ENCODE measurements at regions not wholly inside any gene's neighbourhood (a gene's known extent, or its start where the extent isn't known, plus 50 kb on each side); places are given as distances from the start of the nearest gene placed in this dataset.

- Histone ChIP-seq H3K4me1 (no peaks in the 10 kb centered on the region), H3K4me3 (no peak overlapping the region), H3K36me3 (no peaks in the 10 kb centered on the region), H3K27me3 (ENCODE audit: low read depth) (no peaks in the 10 kb centered on the region), H3K9me3 (no peaks in the 10 kb centered on the region), H3K27ac (no peak overlapping the region)
- no peak for ATAC-seq
- no peak for TF ChIP-seq CTCF (IDR thresholded peaks at IDR 0.05)
- intact Hi-C loops (cut with DNase I), result no loop called here
- no peak for DNase-seq
These were observed 217.8 kb downstream of the CHD9NB start for GRCh38 chr16:52834736-52835465.

DNA sequence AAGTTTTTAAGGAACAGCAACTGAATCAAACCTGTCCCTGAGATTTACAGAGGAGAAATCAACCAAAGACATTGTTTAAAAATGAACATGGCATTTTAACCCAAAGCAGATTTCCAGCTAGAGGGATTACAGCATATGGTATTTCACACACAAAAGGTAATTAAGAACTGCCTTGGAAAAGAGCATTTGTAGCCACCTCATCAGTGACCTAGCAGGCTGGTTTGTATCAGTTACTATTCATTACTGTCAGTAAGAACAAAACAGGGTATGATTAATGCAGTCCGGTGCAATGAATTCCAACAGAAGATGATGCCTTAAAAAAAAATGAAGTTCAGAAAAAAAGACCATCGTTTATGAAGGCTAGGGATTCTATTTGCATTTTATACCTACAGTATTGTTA is 219.9 kb downstream of the CHD9NB start:
- no peaks in the 10 kb centered on the region for H3K4me1 ChIP-seq
- no peaks in the 10 kb centered on the region for H3K27me3 ChIP-seq (ENCODE audit: low read depth)
- H3K9me3 ChIP-seq, result no peaks in the 10 kb centered on the region
- DNase-seq (no peak), ATAC-seq (no peak)
- no peak for TF ChIP-seq CTCF (IDR thresholded peaks at IDR 0.05)
- intact Hi-C loops (cut with DNase I), result no loop called here
- H3K4me3 ChIP-seq, result no peak overlapping the region
- H3K36me3 ChIP-seq, result no peaks in the 10 kb centered on the region
- no peak overlapping the region for H3K27ac ChIP-seq

DNA sequence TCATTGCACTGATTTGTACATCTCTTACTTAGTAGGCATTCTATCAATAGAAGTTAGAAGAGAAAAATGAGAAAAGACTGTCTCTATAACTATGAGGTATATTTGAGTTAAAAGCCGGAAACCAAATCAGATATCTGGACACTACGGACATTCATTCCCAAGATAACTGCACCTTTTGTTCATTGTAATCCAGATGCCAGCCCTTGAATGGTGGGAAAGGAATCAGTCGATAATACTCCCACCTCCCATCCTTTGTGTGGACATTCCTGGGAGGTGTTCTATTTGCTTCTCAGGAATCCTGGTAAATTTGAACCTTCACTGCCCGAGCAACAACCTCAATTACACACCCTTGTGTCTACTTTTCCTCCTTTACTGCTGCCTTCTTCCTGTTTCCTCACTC is 225.2 kb downstream of the CHD9NB start:
- no peak for TF ChIP-seq CTCF (IDR thresholded peaks at IDR 0.05)

GRCh38 chr16:52825892-52826291 is 226.8 kb downstream of the CHD9NB start:
- Histone ChIP-seq H3K27me3 (ENCODE audit: low read depth) (no peaks in the 10 kb centered on the region), H3K27ac (no peak overlapping the region), H3K9me3 (no peaks in the 10 kb centered on the region), H3K4me1 (no peaks in the 10 kb centered on the region), H3K4me3 (no peak overlapping the region), H3K36me3 (no peaks in the 10 kb centered on the region)
- DNase-seq (no peak), ATAC-seq (no peak)
- no peak for TF ChIP-seq CTCF (IDR thresholded peaks at IDR 0.05)
- intact Hi-C loops (cut with DNase I), result no loop called here

More for the DNA sequence above, 225.2 kb downstream of the CHD9NB start:
- ATAC-seq (no peak), DNase-seq (no peak)
- Histone ChIP-seq H3K36me3 (no peaks in the 10 kb centered on the region), H3K27me3 (ENCODE audit: low read depth) (no peaks in the 10 kb centered on the region), H3K9me3 (no peaks in the 10 kb centered on the region), H3K4me1 (no peaks in the 10 kb centered on the region), H3K4me3 (no peak overlapping the region), H3K27ac (no peak overlapping the region)
- intact Hi-C loops (cut with DNase I), result no loop called here

DNA sequence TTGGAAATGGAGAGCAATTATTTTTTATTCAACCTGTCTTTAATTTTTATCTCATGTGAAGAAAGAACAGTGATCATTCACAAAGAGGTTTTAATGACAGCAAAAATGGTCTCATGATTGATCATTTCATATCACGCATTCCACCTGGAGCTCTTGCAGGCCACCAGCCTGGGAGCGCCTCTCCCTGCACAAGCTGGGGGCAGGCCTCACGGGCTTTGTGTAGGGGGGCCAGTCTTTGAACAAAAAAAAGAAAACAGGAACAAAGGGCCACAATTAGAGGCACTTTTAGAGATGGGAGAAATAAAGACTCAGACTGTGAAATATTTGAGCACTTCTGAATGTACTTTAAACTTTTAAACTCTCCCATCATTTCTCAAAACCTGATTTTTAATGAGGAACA is 232.9 kb downstream of the CHD9NB start:
- no peak overlapping the region for H3K4me3 ChIP-seq
- TF ChIP-seq CTCF (IDR thresholded peaks at IDR 0.05), result no peak

More for the DNA sequence above, 232.9 kb downstream of the CHD9NB start:
- Histone ChIP-seq H3K36me3 (no peaks in the 10 kb centered on the region), H3K27ac (no peak overlapping the region), H3K4me1 (no peaks in the 10 kb centered on the region), H3K9me3 (no peaks in the 10 kb centered on the region), H3K27me3 (ENCODE audit: low read depth) (no peaks in the 10 kb centered on the region)
- no peak for DNase-seq
- no peak for ATAC-seq
- intact Hi-C loops (cut with DNase I), result no loop called here

All from lower lobe of right lung (tissue), 2 donors.